Subcutaneous abdominal adipose tissue (tissue), 5 donors: ENCODE measurements at regions not wholly inside any gene's neighbourhood (a gene's known extent, or its start where the extent isn't known, plus 50 kb on each side); places are given as distances from the start of the nearest gene placed in this dataset.

Source experiments
- H3K27ac ChIP-seq: one replicate; pipeline ENCODE4 v1.7.0; 2013; ENCODE audit warnings: low read depth, mild to moderate bottlenecking, inconsistent platforms, low read length, moderate library complexity
- H3K27me3 ChIP-seq, 5 donors: one replicate each; pipeline ENCODE4 v1.7.0; 2013; ENCODE audit warnings: low read length in 5 of 5, inconsistent platforms in 1 of 5; ENCODE audit not compliant: control insufficient read depth in 5 of 5, insufficient read depth in 4 of 5
- H3K36me3 ChIP-seq, 5 donors: one replicate each; pipeline ENCODE4 v1.7.0; 2013; ENCODE audit warnings: low read length in 5 of 5; ENCODE audit not compliant: control insufficient read depth in 5 of 5, insufficient read depth in 5 of 5
- H3K4me1 ChIP-seq, 5 donors: one replicate each; pipeline ENCODE4 v1.7.0; 2013; ENCODE audit warnings: low read length in 5 of 5, mild to moderate bottlenecking in 3 of 5, moderate library complexity in 1 of 5; ENCODE audit not compliant: control insufficient read depth in 5 of 5, insufficient read depth in 5 of 5
- H3K4me3 ChIP-seq, 5 donors: one replicate each; pipeline ENCODE4 v1.7.0; 2013; ENCODE audit warnings: low read length in 5 of 5, low read depth in 1 of 5
- H3K9ac ChIP-seq, 5 donors: one replicate each; pipeline ENCODE4 v1.7.0; 2013; ENCODE audit warnings: low read length in 5 of 5, mild to moderate bottlenecking in 4 of 5, moderate library complexity in 3 of 5
- H3K9me3 ChIP-seq, 5 donors: one replicate each; pipeline ENCODE4 v1.7.0; 2013; ENCODE audit warnings: low read length in 5 of 5; ENCODE audit not compliant: control insufficient read depth in 5 of 5
- donor health status: healthy.
- donor health status: healthy.
- donor health status: healthy.
- donor health status: healthy.
- donor health status: healthy.

DNA sequence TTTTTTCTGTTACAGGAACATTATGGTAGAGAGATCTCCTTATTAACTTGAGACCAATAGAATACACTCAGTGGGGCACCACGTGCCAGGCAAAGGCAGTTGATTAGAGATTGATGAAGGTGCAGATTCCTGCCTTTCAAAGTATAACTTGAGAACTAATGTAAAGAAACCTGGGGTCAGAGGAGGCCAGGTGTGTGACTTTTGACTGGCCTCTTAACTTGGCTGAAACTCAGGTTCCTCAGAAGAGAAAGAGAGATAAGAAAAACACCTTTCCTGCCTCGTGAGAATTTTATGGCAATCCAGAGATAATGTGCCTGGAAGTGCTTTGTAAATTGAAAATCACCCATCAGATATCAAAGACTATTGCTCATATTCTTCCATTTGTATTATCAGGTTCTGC is 110.7 kb upstream of the GZMB start:
- H3K27ac ChIP-seq: no peak overlapping the region
- H3K4me3 ChIP-seq: no peak overlapping the region
- H3K27me3 ChIP-seq: no peaks in the 10 kb centered on the region
- H3K9me3 ChIP-seq: no peaks in the 10 kb centered on the region
- no peaks in the 10 kb centered on the region for H3K4me1 ChIP-seq
- no peak overlapping the region for H3K9ac ChIP-seq
- no peaks in the 10 kb centered on the region for H3K36me3 ChIP-seq

DNA sequence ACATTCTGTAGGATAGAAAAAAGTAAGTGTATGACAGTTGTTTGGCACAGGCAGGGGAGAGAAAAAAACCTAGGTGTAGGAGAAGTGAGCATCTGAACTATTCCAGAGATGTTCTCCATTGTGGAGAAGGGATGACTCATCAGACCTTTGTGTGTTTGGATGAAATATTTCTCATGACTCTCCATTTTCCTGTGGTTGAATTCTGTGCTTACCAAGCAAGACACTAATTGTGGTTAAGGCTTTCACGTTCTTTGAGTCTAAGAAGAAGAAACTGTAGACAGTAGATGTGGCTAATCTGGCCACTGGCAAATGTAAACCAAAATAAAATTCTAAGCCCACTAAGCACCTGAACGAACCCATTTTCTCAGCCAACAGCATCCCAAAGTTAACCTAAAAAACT is 107.9 kb upstream of the GZMB start:
- Histone ChIP-seq H3K9me3 (no peaks in the 10 kb centered on the region), H3K27ac (no peak overlapping the region), H3K27me3 (peaks cover 0 to 3% (median 0%) of the 10 kb centered on the region in 5 donors), H3K9ac (no peak overlapping the region), H3K4me3 (no peak overlapping the region), H3K36me3 (no peaks in the 10 kb centered on the region), H3K4me1 (no peaks in the 10 kb centered on the region)

DNA sequence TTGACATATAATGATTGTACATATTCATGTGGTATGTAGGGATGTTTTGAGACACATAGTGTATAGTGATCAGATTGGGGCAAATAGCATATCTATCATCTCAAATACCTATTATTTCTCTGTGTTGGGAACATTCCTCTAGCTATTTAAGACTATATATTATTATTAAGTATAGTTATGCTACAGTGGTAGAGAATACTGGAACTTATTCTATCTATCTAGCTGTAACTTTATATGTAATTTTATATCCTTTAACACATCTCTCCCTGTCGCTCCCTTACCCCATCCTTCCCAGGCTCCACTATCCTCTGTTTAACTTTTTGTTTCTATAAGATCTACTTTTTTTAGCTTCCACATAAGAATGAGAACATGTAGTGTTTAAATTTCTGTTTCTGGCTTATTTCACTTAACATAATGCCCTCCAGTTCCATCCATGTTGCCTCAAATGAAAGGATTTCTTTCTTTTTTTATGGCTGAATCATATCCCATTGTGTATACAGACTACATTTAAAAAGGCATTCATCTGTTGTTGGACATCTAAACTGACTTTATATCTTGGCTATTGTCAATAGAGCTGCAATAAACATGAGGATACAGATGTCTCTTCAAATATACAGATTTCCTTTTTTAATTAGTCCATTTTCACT is 102.1 kb upstream of the GZMB start:
- Histone ChIP-seq H3K4me3 (no peak overlapping the region), H3K36me3 (no peaks in the 10 kb centered on the region), H3K9me3 (no peaks in the 10 kb centered on the region), H3K9ac (no peak overlapping the region), H3K27ac (no peak overlapping the region), H3K27me3 (peaks cover 0 to 3% (median 0%) of the 10 kb centered on the region in 5 donors), H3K4me1 (no peaks in the 10 kb centered on the region)

DNA sequence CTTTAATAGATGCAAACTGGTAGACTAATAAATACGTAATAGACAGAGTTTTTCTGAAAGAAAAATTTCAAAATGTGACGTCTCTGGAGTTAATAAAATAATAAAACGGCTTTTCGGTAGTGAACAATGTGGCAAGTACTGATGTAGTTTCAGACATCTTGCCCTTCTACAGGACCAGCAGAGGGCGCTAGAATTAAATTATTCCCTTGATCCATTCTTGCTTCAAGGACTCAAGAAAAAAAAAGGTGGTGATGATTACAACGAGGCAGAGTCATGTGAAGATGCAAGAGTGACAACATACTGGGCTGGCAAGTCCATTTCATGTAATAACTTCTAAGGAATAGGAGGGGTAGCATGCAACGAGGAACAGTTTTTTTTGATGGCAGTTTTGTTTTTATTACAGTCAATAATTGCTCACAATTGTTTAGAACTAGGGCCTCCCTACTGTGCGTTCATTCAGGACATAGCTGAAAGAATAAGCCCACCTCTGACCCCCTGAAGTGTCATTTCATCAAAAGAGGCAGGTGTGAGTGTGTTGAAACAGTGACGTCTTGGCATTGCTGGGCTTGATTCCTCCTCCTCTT is 101.0 kb upstream of the GZMB start:
- H3K4me1 ChIP-seq: no peaks in the 10 kb centered on the region
- no peak overlapping the region for H3K27ac ChIP-seq

DNA sequence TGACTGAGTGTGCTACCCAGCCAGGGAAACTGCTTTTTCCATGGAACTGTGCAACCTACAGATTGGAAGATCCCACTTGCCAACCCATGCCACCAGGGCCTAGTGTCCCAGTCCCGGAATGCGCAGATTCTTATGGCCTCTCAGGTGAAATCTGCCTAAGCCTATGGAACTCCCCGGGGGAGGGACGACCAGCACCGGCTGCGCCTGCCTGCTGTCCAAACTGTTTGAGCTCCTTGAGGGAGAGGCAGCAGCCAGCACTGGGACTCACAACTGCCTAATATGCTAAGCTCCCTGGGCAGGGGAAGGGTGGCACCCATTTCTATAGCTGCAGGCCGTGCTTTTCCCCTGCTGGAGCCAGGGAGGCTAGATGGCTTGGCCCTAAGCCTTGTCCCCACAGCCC is 92.5 kb upstream of the GZMB start:
- no peaks in the 10 kb centered on the region for H3K4me1 ChIP-seq
- H3K4me3 ChIP-seq: no peak overlapping the region
- peaks cover 0 to 5% (median 0%) of the 10 kb centered on the region in 5 donors for H3K9me3 ChIP-seq
- H3K36me3 ChIP-seq: no peaks in the 10 kb centered on the region
- no peak overlapping the region for H3K27ac ChIP-seq
- H3K9ac ChIP-seq: no peak overlapping the region
- H3K27me3 ChIP-seq: peaks cover 0 to 6% (median 0%) of the 10 kb centered on the region in 5 donors

More for the DNA sequence above, 101.0 kb upstream of the GZMB start:
- peaks cover 0 to 3% (median 0%) of the 10 kb centered on the region in 5 donors for H3K27me3 ChIP-seq
- no peak overlapping the region for H3K4me3 ChIP-seq
- H3K9me3 ChIP-seq: no peaks in the 10 kb centered on the region
- no peak overlapping the region for H3K9ac ChIP-seq
- no peaks in the 10 kb centered on the region for H3K36me3 ChIP-seq

DNA sequence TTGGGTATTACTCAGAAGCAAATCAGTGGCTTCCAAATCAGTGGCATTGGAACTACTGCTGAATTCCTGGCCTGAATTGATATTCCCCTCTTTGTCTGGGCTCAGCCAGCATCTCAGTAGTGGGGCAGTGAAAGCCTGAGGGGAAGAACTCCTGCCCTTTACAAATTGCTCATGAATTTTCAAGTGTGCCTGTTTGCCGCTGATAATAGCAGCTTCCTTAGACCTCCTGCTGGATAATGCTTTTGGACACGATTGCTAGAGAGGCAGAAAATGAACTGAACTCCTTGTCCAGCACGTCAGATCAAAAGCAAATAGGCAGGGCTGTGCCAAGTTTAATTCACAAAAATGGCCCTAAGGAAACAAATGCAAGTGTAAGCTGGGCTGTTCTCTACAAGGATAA is 91.3 kb upstream of the GZMB start:
- Histone ChIP-seq H3K36me3 (no peaks in the 10 kb centered on the region), H3K4me1 (no peaks in the 10 kb centered on the region), H3K9me3 (peaks cover 0 to 5% (median 0%) of the 10 kb centered on the region in 5 donors), H3K27me3 (peaks cover 0 to 6% (median 0%) of the 10 kb centered on the region in 5 donors), H3K4me3 (no peak overlapping the region), H3K9ac (no peak overlapping the region), H3K27ac (no peak overlapping the region)

DNA sequence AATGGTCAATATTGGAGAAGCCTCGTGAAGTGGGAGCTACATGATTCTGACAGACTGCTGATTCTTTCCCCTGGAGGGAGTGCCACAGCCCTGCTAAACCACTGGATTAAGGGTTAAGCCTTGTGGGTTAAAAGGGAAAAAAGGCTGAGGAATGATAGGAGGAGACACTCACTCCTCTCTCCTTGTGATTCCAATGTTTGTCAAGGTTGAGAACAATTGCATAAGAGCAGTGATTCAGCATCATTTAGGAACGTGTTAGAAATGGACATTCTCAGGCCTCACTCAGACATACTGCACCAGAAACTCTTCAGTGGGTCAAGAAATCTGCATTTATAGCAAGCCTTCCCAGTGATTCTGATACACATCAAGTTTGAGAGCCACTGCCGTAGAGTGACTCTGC is 87.8 kb upstream of the GZMB start:
- H3K4me1 ChIP-seq: no peaks in the 10 kb centered on the region

DNA sequence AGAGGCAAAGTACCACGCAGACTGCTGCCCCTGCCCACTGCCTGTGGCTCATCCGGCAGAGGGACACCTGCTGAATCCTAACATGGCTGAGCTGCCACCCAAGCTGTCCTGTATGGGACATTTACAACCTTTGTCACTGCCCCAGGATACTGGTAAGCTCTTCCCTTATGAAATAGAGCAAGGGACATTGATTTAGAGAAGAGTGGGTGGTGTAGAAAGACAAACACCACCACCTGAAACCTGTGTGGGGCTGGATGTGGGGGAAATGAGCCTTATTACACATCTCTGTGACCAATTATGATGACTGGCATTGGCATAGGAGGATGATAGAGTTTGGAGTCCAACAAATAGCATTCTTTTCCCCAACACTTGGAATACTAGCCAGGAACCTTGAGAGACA is 81.2 kb upstream of the GZMB start:
- no peaks in the 10 kb centered on the region for H3K36me3 ChIP-seq
- peaks cover 0 to 5% (median 5%) of the 10 kb centered on the region in 5 donors for H3K4me1 ChIP-seq

More for the DNA sequence above, 87.8 kb upstream of the GZMB start:
- Histone ChIP-seq H3K27ac (no peak overlapping the region), H3K4me3 (no peak overlapping the region), H3K9me3 (no peaks in the 10 kb centered on the region), H3K27me3 (peaks cover 0 to 6% (median 0%) of the 10 kb centered on the region in 5 donors), H3K9ac (no peak overlapping the region), H3K36me3 (no peaks in the 10 kb centered on the region)

DNA sequence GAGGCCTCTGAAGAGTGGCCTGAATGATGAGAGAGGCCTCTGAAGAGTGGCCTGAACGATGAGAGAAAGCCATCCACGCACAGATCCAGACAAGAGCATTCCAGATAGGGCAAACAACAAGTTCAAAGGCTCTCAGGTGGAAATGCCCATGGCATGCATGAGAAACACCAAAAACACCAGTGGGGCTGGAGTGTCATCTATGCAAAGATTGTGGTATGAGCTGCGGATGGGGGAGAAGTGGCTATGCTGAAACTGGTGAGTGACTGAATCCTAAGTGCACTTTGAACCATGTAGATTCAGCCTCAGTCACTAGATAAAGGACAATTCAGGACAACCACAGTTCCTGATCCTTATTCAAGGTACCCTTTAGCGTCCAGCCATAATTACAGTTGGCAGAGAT is 79.4 kb upstream of the GZMB start:
- Histone ChIP-seq H3K9ac (no peak overlapping the region), H3K9me3 (no peaks in the 10 kb centered on the region), H3K36me3 (no peaks in the 10 kb centered on the region), H3K4me3 (no peak overlapping the region), H3K4me1 (peaks cover 0 to 5% (median 5%) of the 10 kb centered on the region in 5 donors), H3K27me3 (peaks cover 0 to 4% (median 0%) of the 10 kb centered on the region in 5 donors), H3K27ac (no peak overlapping the region)

More for the DNA sequence above, 81.2 kb upstream of the GZMB start:
- peaks cover 0 to 4% (median 0%) of the 10 kb centered on the region in 5 donors for H3K27me3 ChIP-seq
- no peak overlapping the region for H3K4me3 ChIP-seq
- no peak overlapping the region for H3K27ac ChIP-seq
- no peak overlapping the region for H3K9ac ChIP-seq
- H3K9me3 ChIP-seq: no peaks in the 10 kb centered on the region

DNA sequence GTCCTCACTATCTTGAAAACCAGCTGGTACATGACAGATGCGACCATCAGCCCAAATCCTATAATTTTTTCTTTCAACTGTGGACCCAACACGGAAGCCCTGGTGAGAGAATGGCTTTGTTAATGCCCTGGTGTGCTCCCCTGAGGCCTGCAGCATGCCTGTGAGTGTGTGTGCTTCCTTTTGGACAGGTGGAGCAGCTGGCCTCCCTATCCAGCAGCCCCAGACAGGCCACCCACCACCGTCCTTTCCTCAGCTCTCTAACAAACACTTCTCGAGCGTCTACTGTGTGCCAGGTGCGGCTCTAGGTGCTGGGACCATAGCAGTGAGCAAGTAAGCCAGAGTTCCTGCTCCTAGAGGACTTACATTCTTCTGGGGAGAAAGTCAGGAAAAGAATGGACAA is 78.9 kb upstream of the GZMB start:
- H3K27ac ChIP-seq: no peak overlapping the region
- peaks cover 0 to 5% (median 5%) of the 10 kb centered on the region in 5 donors for H3K4me1 ChIP-seq
- H3K36me3 ChIP-seq: no peaks in the 10 kb centered on the region
- no peak overlapping the region for H3K9ac ChIP-seq
- H3K4me3 ChIP-seq: no peak overlapping the region
- peaks cover 0 to 4% (median 0%) of the 10 kb centered on the region in 5 donors for H3K27me3 ChIP-seq
- no peaks in the 10 kb centered on the region for H3K9me3 ChIP-seq
